Osteoblast (primary cell): ENCODE measurements at regions not wholly inside any gene's neighbourhood (a gene's known extent, or its start where the extent isn't known, plus 50 kb on each side); places are given as distances from the start of the nearest gene placed in this dataset.
A peak's percentile ranks its signal among the peaks of the same experiment; 100 is the strongest.

Experiments used
- DNase-seq: peaks from one replicate; pipeline ENCODE4 v3.0.0; 2011; ENCODE audit warnings: low spot score, mixed read lengths; ENCODE audit not compliant: insufficient read length; ENCODE audit errors: missing footprints
- H2AFZ ChIP-seq: 2 replicates; pipeline ENCODE4 v1.6.0; 2011; ENCODE audit warnings: mild to moderate bottlenecking, low read length
- H3K27ac ChIP-seq: 2 replicates; pipeline ENCODE4 v1.5.1; 2011; ENCODE audit warnings: mild to moderate bottlenecking, low read depth, low read length, moderate library complexity
- H3K27me3 ChIP-seq: 2 replicates; pipeline ENCODE4 v1.6.0; 2012; ENCODE audit warnings: mild to moderate bottlenecking, control low read depth, inconsistent platforms, low read length, moderate library complexity; ENCODE audit not compliant: insufficient read depth
- H3K36me3 ChIP-seq: 2 replicates; pipeline ENCODE4 v1.5.1; 2011; ENCODE audit warnings: mild to moderate bottlenecking, low read length, control low read depth, moderate library complexity; ENCODE audit not compliant: insufficient read depth
- H3K4me1 ChIP-seq: 2 replicates; pipeline ENCODE4 v1.5.1; 2011; ENCODE audit warnings: mild to moderate bottlenecking, low read length, control low read depth, moderate library complexity; ENCODE audit not compliant: insufficient read depth
- H3K4me2 ChIP-seq: 2 replicates; pipeline ENCODE4 v1.6.0; 2011; ENCODE audit warnings: mild to moderate bottlenecking, low read length; ENCODE audit not compliant: insufficient read depth
- H3K4me3 ChIP-seq: fragments of 200-600 bp; sonication (generic); 3 replicates; pipeline ENCODE4 v1.5.1; 2012; ENCODE audit warnings: mild to moderate bottlenecking, low read length, inconsistent platforms; ENCODE audit not compliant: insufficient read depth
- H3K79me2 ChIP-seq: 2 replicates; pipeline ENCODE4 v1.6.0; 2012; ENCODE audit warnings: mild to moderate bottlenecking, low read length, control low read depth, inconsistent platforms; ENCODE audit not compliant: insufficient read depth
- H3K9me3 ChIP-seq: 2 replicates; pipeline ENCODE4 v1.5.1; 2011; ENCODE audit warnings: low read depth, low read length, control low read depth
- H4K20me1 ChIP-seq: 2 replicates; pipeline ENCODE4 v1.6.0; 2012; ENCODE audit warnings: mild to moderate bottlenecking, low read length, control low read depth; ENCODE audit not compliant: insufficient read depth
- TF ChIP-seq, protein P1 (sequence below): IDR thresholded peaks from 2 replicates; pipeline ENCODE4 v1.5.1; 2011; ENCODE audit warnings: mild to moderate bottlenecking, low read depth, low read length, moderate library complexity; ENCODE audit errors: extremely low read depth

DNA sequence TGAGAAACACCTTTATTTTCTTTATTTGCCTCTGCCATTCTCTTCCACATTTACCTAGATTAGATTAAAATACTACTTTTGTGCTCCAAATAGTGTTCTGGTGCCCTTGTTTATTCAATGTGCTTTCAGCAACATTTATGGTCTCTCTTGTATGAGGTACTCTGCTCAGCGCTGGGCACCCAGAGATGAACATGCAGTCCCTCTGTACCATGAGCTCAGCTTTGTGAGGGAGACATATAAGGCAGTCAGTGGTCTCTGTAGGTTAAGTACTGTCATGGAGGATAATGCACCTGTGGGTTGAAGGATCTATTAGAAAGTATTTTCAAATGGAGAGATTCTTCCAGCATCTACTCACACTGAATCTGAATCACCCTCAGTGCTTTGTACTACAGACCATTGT, 176.5 kb downstream of the TAF11L14 start:
- no peak overlapping the region for H2AFZ ChIP-seq
- no peaks in the 10 kb centered on the region for H3K79me2 ChIP-seq
- no peak overlapping the region for H3K27ac ChIP-seq
- H3K9me3 ChIP-seq: no peaks in the 10 kb centered on the region
- H3K4me1 ChIP-seq: no peaks in the 10 kb centered on the region
- TF ChIP-seq, protein P1, sequence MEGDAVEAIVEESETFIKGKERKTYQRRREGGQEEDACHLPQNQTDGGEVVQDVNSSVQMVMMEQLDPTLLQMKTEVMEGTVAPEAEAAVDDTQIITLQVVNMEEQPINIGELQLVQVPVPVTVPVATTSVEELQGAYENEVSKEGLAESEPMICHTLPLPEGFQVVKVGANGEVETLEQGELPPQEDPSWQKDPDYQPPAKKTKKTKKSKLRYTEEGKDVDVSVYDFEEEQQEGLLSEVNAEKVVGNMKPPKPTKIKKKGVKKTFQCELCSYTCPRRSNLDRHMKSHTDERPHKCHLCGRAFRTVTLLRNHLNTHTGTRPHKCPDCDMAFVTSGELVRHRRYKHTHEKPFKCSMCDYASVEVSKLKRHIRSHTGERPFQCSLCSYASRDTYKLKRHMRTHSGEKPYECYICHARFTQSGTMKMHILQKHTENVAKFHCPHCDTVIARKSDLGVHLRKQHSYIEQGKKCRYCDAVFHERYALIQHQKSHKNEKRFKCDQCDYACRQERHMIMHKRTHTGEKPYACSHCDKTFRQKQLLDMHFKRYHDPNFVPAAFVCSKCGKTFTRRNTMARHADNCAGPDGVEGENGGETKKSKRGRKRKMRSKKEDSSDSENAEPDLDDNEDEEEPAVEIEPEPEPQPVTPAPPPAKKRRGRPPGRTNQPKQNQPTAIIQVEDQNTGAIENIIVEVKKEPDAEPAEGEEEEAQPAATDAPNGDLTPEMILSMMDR: no peak
- H3K4me2 ChIP-seq: no peak overlapping the region
- no peak overlapping the region for H3K4me3 ChIP-seq
- H3K36me3 ChIP-seq: no peaks in the 10 kb centered on the region
- no peaks in the 10 kb centered on the region for H4K20me1 ChIP-seq
- no peaks in the 10 kb centered on the region for H3K27me3 ChIP-seq
- DNase-seq: no peak

DNA sequence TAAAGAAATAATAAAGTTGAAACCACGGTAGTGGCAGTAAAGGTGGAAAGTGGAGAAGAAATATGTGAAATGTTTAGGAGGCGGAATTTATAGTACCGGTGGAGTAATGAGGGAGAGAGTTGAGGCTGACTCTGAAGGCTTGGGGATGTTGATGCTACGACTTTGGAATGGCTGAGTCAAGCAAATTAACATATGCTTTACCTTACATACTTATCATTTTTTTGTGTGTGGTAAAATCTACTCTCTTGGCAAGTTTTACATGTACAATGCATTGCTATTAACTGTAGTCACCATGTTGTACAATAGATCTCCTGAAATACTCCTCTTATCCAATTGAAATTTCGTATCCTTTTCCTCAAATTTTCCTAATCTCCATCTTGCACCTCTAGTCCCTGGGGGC, 179.0 kb downstream of the TAF11L14 start:
- H2AFZ ChIP-seq: no peak overlapping the region
- no peaks in the 10 kb centered on the region for H4K20me1 ChIP-seq
- H3K27me3 ChIP-seq: no peaks in the 10 kb centered on the region
- DNase-seq: no peak
- no peaks in the 10 kb centered on the region for H3K9me3 ChIP-seq
- no peak overlapping the region for H3K27ac ChIP-seq
- no peaks in the 10 kb centered on the region for H3K79me2 ChIP-seq
- H3K4me2 ChIP-seq: no peak overlapping the region
- no peak overlapping the region for H3K4me3 ChIP-seq
- no peaks in the 10 kb centered on the region for H3K4me1 ChIP-seq
- no peaks in the 10 kb centered on the region for H3K36me3 ChIP-seq
- TF ChIP-seq, protein P1: no peak

DNA sequence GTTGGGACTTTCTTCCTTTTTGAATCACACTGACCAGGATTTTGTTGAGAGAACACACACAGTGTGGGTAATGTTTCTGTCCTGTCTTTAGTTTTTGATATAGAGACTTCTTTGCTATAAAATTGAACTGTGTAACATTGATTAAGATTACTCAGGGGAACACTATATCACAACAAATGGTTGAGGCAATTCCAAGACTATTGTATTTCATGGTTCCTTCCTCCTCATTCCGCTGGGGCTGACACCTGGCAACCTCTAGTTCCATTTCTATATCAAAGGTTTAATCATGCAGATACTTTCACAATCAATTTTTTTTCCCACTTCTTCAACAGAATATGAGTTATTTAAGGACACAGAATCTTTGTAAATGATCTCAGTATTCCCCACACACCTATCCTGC, 182.2 kb downstream of the TAF11L14 start:
- H3K27ac ChIP-seq: peak overlapping the region; percentile 41
- no peaks in the 10 kb centered on the region for H3K4me1 ChIP-seq
- no peak overlapping the region for H3K4me3 ChIP-seq
- H3K27me3 ChIP-seq: no peaks in the 10 kb centered on the region
- no peaks in the 10 kb centered on the region for H3K36me3 ChIP-seq
- no peak overlapping the region for H3K4me2 ChIP-seq
- no peaks in the 10 kb centered on the region for H3K79me2 ChIP-seq
- no peak overlapping the region for H2AFZ ChIP-seq
- TF ChIP-seq, protein P1: no peak
- H4K20me1 ChIP-seq: no peaks in the 10 kb centered on the region
- H3K9me3 ChIP-seq: no peaks in the 10 kb centered on the region
- no peak for DNase-seq

DNA sequence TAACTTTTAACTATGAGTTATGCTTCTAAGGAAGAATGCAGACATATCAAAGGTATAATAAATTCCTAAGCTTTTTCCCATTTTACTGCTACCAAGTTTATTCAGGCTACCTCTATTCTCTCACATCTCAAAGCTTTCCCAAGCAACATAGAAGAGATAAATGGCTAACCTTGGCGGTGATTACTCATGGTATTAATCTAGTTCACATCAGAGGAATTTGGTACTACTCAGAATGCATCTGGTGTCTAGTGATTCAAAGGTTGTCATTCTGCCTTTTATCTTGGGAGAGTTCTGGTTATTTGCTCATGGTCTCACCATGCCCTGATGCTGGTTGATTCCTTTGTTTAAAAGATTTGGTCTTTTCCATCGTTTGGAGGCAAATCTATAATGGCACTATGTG, 182.7 kb downstream of the TAF11L14 start:
- H3K27me3 ChIP-seq: no peaks in the 10 kb centered on the region
- peak overlapping the region; percentile 66 for H3K27ac ChIP-seq
- no peaks in the 10 kb centered on the region for H3K9me3 ChIP-seq
- H3K4me1 ChIP-seq: no peaks in the 10 kb centered on the region
- H4K20me1 ChIP-seq: no peaks in the 10 kb centered on the region
- no peak overlapping the region for H3K4me3 ChIP-seq
- TF ChIP-seq, protein P1: no peak
- H3K79me2 ChIP-seq: no peaks in the 10 kb centered on the region
- no peak for DNase-seq
- H3K36me3 ChIP-seq: no peaks in the 10 kb centered on the region
- no peak overlapping the region for H3K4me2 ChIP-seq
- H2AFZ ChIP-seq: no peak overlapping the region
